ENCODE measurements at regions not wholly inside any gene's neighbourhood (a gene's known extent, or its start where the extent isn't known, plus 50 kb on each side); places are given as distances from the start of the nearest gene placed in this dataset.

GRCh38 chr6:165742047-165742446, 79.0 kb upstream of the PDE10A start:
- no peak for DNase-seq

GRCh38 chr6:165737396-165737795, 74.4 kb upstream of the PDE10A start:
- no peak for DNase-seq

- no peak for DNase-seq
These were observed 72.0 kb upstream of the PDE10A start for GRCh38 chr6:165735065-165735464.

- DNase-seq, result no peak
These were observed 70.4 kb upstream of the PDE10A start for GRCh38 chr6:165733489-165733791.

GRCh38 chr6:165732696-165733488, 69.9 kb upstream of the PDE10A start:
- DNase-seq, result no peak

GRCh38 chr6:165729307-165729936, 66.4 kb upstream of the PDE10A start:
- no peak for DNase-seq

GRCh38 chr6:165728216-165728615, 65.2 kb upstream of the PDE10A start:
- DNase-seq, result no peak

GRCh38 chr6:165726965-165727381, 63.9 kb upstream of the PDE10A start:
- no peak for DNase-seq

- DNase-seq, result no peak
These were observed 63.3 kb upstream of the PDE10A start for GRCh38 chr6:165726290-165726875.

- no peak for DNase-seq
These were observed 62.2 kb upstream of the PDE10A start for GRCh38 chr6:165725201-165725600.

- no peak for DNase-seq
These were observed 60.3 kb upstream of the PDE10A start for GRCh38 chr6:165723326-165723725.

GRCh38 chr6:165722022-165722421, 59.0 kb upstream of the PDE10A start:
- no peak for DNase-seq

- no peak for DNase-seq
These were observed 58.3 kb upstream of the PDE10A start for GRCh38 chr6:165721356-165721755.

- DNase-seq, result no peak
These were observed 55.5 kb upstream of the PDE10A start for GRCh38 chr6:165718491-165718891.

GRCh38 chr6:165717732-165718465, 54.9 kb upstream of the PDE10A start:
- DNase-seq, result no peak

- no peak for DNase-seq
These were observed 53.8 kb upstream of the PDE10A start for GRCh38 chr6:165716886-165717285.

GRCh38 chr6:165715428-165715827, 52.4 kb upstream of the PDE10A start:
- no peak for DNase-seq

GRCh38 chr6:165714907-165715306, 51.9 kb upstream of the PDE10A start:
- no peak for DNase-seq

GRCh38 chr6:165713845-165714466, 50.9 kb upstream of the PDE10A start:
- DNase-seq, result no peak

Data from GF-D8 (cell line).